Inflammatory macrophage treated with lipopolysaccharide for 1 hour (primary cell): ENCODE measurements at regions not wholly inside any gene's neighbourhood (a gene's known extent, or its start where the extent isn't known, plus 50 kb on each side); places are given as distances from the start of the nearest gene placed in this dataset.
"Not testable (repeated sequence)": the region's sequence is repeated elsewhere in the genome, so short reads cannot be mapped to it uniquely, and the experiment has no call there.

Source experiments
- DNase-seq, 2 donors: peaks; one replicate each; pipeline ENCODE4 v3.0.0-alpha.2; 2020 to 2022

DNA sequence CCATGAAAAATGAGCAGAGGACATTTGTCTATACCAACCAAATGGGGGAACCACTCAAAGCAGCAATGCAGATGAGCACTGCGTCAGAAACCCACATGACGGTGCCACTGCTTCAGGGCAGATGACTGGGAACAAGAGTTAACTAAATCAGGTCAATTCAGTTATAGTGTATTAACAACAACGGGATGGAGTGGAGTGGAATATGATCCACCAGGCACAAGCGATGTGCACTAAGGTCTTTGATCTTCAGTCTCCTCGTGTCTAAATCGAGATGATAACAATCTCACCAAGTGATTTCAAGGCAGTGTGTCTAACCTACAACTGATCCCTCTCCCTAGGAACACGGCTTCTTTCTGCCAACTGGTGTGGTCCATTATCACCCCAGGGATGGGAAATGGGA is 269.0 kb downstream of the RAD51AP2 start:
- no peak for DNase-seq

DNA sequence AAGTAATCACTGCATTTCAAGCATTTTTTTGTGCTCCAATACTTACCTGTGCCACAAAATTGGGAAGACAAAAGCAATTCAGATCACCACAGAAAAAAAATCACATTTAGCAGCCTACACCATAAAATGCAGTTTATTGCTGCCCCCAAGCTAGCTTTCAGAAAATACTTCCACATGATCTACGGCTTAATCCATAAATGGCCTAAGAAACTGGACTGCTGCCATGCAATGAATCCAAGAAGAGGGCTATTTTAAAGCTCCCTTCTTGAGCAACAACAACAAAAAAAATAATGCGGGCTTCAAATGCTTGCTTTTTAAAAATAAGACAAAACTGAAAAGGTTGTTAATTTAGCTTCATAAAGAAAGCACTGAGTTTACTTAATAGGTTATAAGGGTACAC is 272.3 kb downstream of the RAD51AP2 start:
- no peak for DNase-seq

GRCh38 chr2:17242813-17243485 is 275.3 kb downstream of the RAD51AP2 start:
- no peak for DNase-seq

DNA sequence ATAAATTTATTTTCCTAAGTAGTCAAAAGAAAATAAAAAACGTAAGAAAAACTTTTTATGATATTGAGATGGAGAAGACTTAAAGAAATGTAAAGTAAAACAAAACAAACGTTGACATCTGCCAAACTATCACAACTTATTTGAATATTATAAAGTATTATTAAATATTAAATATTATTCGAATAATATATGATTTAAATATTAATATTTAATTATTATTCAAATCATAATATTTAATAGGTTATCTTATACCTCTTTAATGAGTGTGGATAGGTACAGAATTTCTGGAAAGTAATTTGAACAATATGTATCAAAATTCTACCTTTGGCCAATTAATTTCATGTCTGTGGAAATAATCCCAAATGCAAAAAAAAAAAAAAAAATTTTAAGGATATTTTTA is 278.7 kb downstream of the RAD51AP2 start:
- no peak for DNase-seq

DNA sequence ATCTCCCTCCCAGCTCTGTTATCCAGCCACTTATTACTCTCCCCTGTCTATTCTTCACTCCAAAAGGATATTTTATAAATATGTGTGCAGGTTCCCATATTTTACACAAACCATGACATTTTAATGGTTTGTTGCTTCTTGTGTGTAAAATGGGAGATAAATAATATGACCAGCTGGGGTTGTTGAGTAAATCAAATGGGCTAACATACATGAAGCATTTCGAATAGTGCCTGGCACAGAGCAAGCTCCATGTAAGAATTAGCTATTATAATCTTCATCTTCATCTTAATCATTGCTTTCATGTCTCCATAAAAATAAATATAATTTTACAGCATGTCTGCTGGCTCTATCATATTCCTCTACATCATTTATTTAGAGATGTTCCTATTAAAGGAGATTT is 283.1 kb downstream of the RAD51AP2 start:
- DNase-seq, result no peak

- DNase-seq, result no peak
These were observed 285.3 kb downstream of the RAD51AP2 start for GRCh38 chr2:17232776-17233556.

DNA sequence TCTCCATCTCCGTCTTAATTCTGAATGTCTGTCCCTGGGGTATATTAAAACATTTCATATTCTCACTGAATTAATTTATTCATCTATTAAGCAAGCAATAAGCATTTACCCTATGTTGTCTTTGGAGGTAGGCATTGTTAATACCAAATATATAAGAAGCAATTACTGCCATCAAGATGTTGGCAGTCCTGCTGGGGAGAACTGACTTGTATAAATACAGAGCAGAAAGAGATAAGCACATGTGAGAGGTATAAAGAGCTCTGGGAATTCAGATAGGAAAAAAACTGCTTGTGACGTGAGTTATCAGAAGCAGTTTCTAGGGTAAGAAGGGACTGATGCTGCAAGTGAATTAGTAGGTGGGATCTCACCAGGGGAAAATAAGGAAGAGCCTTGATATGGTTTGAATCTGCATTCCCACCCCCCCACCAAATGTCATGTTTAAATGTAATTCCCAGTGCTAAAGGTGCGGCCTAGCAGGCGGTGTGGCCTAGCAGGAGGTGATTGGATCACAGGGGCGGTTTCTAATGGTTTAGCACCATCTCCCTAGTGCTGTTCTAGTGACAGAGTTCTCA is 286.8 kb downstream of the RAD51AP2 start:
- DNase-seq, result no peak

GRCh38 chr2:17229414-17229813 is 288.8 kb downstream of the RAD51AP2 start:
- no peak for DNase-seq

DNA sequence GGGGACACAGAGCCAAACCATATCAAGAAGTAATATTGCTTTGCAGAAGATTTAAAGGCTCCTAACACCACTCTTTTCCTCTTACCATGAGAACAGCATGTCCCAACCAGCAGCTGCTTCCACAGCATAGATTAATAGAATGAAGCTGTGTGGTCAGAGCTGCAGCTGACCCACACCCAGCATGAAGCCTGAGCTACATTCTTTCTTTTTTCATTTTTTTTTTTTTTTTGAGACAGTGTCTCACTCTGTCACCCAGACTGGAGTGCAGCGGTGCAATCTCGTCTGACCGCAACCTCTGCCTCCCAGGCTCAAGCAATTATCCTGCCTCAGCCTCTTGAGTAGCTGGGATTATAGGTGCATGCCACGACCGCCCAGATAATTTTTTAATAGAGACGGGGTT is 289.8 kb downstream of the RAD51AP2 start:
- DNase-seq, result no peak

DNA sequence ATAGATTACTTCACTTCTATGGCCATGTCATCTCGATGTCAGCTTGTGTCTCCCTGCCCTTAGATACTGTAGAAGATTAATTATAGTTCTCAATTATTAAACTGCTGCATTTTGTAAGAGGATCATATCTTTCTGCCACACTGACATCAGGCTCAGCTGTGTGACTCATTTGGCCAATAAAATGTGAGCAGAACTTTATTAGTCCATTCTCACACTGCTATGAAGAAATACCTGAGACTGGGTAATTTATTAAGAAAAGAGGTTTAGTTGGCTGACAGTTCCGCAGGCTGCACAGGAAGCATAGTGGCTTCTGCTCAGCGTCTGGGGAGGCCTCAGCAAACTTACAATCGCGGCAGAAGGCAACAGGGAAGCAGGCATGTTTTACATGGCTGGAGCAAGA is 290.4 kb downstream of the RAD51AP2 start:
- DNase-seq, result no peak

DNA sequence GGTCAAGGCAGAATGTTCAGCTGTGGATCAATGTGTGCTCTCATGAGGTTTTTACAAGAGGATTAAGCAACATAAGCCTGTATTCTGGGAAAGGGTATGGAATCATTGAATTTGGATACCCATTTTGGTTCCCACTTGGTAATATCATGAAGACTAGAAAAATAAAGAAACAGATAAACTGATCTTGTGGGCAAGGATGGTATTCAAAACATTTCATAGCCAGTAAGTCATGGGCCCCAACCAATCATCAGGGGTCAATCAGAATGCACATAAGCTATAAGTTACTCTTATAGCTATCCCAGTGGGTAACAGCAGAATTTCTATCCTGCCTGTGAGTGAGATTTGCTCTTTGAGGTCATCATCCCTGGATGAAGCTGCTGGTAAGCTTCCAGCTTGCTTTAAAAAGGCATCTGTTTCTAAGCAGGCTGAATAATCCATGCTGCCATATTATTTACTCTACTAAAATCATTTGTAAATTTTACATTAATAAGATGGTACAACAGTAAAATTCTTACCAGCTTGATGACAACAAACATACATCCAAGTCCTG is 291.2 kb downstream of the RAD51AP2 start:
- DNase-seq, result no peak

GRCh38 chr2:17223211-17223610 is 295.0 kb downstream of the RAD51AP2 start:
- peak in 1 of 2 donors; percentile 6 for DNase-seq

DNA sequence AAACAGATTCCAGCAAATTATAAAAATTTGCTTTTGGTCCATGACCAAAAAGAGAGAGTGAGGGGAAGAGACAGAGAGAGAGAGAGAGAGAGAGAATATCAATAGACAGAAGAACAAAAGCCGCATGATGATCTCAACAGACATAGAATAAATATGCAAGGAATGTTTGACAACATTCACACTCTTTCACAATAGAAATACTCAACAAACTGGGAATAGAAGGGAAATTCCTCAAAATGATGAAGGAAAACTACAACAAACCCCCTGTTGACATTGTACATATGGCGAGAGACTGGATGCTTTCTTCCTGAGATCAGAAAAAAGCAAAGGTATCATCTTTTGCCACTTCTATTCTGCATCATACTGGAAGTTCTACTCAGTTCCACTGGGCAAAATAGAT is 309.7 kb downstream of the RAD51AP2 start:
- no peak for DNase-seq

DNA sequence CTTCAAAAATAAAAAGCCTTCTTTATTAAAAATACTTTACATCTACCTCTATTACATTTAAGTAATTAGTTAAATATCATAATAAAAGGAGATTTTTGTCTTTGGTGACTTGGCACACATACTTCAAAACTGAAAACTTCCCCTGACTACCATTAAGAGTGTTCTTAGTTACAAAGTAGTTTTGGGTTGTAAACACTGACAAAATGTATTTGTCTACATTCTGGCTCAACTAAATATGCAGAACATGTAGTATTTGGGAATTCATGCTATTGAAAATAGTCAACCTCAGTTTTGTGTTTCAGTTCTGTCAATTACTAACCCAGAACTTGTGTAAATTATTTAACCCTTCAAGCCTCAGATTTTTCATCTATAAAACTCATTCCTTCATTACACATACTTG is 311.5 kb downstream of the RAD51AP2 start:
- no peak for DNase-seq

GRCh38 chr2:17204214-17204613 is 314.0 kb downstream of the RAD51AP2 start:
- DNase-seq, result peak in 1 of 2 donors; percentile 3

- DNase-seq, result peak; percentile 36 to 56
These were observed 315.6 kb downstream of the RAD51AP2 start for GRCh38 chr2:17202628-17203027.

DNA sequence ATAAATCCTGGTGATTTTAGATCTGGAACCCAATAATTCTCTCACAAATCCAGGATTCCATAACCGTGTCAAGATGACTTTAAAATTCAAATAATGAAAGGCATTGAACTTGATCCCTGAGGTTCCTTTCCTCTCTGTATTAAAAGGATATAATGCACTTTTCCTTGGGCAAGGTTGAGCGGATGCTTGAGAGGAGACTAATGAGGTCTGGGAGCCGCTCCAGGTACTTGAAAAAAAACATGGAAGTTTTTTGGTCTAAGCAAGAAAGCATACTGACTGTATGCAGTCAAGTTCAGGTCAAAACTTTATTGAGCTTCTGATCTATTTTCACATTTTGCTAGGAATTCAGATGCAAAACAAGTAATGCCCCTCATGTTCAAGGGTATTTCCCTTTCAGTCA is 318.5 kb downstream of the RAD51AP2 start:
- DNase-seq, result no peak

DNA sequence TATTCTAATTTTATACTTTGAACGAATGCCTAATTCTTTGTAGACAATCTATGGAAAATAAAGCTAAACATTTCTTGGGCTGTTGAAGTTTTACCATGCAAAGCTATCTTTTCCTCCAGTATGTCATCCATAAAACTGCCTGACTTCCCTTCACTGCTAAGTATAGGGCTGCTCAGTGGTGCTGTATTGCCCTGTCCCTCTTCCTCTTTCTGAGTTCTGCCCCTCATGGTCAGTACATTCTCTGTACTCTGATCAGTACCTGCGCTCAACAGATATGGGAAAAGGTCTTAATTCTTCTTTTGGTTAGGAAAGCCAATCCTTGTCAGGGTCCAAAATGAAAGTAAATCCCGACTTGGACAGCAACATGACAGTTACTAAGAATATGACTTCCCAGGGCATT is 321.9 kb downstream of the RAD51AP2 start:
- DNase-seq, result no peak

DNA sequence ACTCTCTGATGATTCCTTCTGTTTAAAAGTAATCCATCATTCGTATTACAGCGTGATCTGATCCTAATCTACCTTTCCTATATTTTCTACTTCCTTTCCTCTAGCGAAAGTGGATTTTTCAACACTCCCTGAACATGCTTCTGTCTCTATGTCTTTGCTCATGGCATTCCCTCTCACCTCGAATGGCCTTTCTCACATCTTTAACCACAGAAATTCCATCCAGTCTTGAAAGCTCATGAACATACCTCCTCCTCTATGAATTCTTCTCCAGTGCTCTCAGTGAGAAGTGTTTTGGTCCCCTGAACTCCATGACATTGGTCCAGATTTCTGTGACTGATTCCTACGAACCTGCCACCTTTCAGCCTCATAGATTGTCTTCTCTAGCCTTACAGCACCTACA is 323.2 kb downstream of the RAD51AP2 start:
- no peak for DNase-seq

- no peak for DNase-seq
These were observed 324.2 kb downstream of the RAD51AP2 start for GRCh38 chr2:17194083-17194482.

DNA sequence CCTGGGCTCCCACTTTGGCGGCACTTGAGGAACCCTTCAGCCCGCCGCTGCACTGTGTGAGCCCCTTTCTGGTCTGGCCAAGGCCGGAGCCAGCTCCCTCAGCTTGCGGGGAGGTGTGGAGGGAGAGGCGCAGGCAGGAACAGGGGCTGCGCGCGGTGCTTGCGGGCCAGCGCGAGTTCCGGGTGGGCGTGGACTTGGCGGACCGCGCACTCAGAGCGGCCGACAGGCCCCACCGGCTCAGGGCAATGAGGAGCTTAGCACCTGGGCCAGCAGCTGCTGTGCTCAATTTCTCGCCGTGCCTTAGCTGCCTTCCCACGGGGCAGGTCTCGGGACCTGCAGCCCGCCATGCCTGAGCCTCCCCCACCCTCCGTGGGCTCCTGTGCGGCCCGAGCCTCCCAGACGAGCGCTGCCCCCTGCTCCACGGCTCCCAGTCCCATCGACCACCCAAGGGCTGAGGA is 324.8 kb downstream of the RAD51AP2 start:
- DNase-seq, result not testable (repeated sequence)

DNA sequence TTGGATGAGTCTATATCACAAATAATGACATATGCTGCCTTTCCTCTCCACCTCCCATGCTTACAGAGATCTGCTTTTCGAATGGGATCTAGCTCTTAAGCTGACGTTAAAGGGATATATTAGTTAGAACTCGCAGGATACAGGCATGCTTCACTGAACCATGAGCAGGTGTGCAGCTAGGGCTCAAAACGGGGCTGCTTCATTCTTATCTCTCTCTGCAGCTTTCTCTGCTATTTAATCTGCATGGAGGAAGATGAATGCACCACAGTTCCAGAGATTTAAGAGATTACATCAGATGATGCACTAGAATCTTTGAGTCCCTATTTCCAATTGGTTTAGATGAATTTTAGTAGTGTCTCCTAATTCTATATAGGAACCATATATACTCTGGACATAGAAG is 327.0 kb downstream of the RAD51AP2 start:
- no peak for DNase-seq

DNA sequence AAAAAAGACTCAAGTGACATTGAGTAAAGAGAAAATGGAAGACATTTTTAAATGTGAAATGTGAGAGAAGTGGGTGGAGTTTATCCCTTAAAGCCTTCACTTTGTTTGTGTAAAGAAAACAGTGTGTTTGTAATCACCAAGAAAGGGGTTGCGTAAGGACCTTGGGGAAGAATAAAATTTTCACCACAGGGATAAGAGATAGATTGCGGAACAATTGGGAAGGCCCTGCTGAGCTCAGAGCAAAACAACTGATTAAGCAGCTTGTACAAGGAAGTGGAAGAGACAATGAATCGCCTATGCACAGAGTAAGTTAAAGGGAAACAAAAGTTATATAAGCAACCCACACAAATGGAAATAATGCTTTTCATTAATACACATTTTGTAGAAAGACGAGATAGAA is 327.7 kb downstream of the RAD51AP2 start:
- peak; percentile 69 to 73 for DNase-seq

- DNase-seq, result no peak
These were observed 329.5 kb downstream of the RAD51AP2 start for GRCh38 chr2:17188721-17189120.
